ENCODE measurements at regions not wholly inside any gene's neighbourhood (a gene's known extent, or its start where the extent isn't known, plus 50 kb on each side); places are given as distances from the start of the nearest gene placed in this dataset.

DNA sequence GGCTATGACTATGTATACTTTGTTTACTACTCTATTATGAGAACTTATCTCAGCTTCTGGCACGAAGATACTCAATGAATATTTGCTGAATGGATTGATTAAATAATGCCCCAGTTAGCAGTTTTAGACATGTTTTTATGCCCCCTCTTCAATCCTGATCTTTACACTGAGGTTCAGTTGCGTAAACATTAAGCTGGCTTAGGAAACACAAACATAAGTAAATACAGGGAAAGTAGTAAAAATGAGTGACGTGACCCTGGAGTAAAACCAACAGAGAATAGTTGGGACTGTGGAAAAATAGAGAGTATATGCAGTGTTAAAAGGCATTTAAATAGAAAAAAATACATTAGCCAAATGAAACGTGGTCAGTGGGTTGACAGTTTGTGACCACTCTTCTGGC is 387.0 kb upstream of the ACTRT1 start:
- no peak for TF ChIP-seq EZH2phosphoT487 (IDR thresholded peaks at IDR 0.05; ENCODE audit: low read length)
- TF ChIP-seq, protein P1, sequence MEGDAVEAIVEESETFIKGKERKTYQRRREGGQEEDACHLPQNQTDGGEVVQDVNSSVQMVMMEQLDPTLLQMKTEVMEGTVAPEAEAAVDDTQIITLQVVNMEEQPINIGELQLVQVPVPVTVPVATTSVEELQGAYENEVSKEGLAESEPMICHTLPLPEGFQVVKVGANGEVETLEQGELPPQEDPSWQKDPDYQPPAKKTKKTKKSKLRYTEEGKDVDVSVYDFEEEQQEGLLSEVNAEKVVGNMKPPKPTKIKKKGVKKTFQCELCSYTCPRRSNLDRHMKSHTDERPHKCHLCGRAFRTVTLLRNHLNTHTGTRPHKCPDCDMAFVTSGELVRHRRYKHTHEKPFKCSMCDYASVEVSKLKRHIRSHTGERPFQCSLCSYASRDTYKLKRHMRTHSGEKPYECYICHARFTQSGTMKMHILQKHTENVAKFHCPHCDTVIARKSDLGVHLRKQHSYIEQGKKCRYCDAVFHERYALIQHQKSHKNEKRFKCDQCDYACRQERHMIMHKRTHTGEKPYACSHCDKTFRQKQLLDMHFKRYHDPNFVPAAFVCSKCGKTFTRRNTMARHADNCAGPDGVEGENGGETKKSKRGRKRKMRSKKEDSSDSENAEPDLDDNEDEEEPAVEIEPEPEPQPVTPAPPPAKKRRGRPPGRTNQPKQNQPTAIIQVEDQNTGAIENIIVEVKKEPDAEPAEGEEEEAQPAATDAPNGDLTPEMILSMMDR (IDR thresholded peaks at IDR 0.05; ENCODE audit: low read length) = no peak
